Heart left ventricle (tissue), 16 donors: ENCODE measurements at regions not wholly inside any gene's neighbourhood (a gene's known extent, or its start where the extent isn't known, plus 50 kb on each side); places are given as distances from the start of the nearest gene placed in this dataset.
A peak's percentile ranks its signal among the peaks of the same experiment; 100 is the strongest.

ENCODE experiments used
- ATAC-seq, 4 donors: fragments of 200-7000 bp; cut with Tn5 transposase; one replicate each; pipeline ENCODE4 v1.9.1; 2020 to 2022; ENCODE audit warnings: moderate library complexity in 4 of 4, mild to moderate bottlenecking in 3 of 4, moderate number of reproducible peaks in 1 of 4
- DNase-seq, 5 donors: peaks; one replicate each; pipeline ENCODE4 v3.0.0-alpha.2; 2020
- H3K27ac ChIP-seq, 12 donors: fragments of 200-600 bp; sonication (generic) in 4 of 12; one replicate each; pipeline versions ENCODE4 v1.5.0 to v1.8.0; 2016 to 2022; ENCODE audit warnings: mild to moderate bottlenecking in 2 of 12
- H3K27me3 ChIP-seq, 9 donors: fragments of 200-600 bp; sonication (generic) in 2 of 9; one replicate each; pipeline versions ENCODE4 v1.5.1 to v1.8.0; 2016 to 2022; ENCODE audit warnings: mild to moderate bottlenecking in 3 of 9
- H3K36me3 ChIP-seq, 9 donors: fragments of 200-600 bp; sonication (generic) in 2 of 9; one replicate each; pipeline versions ENCODE4 v1.5.0 to v1.8.0; 2018 to 2022; ENCODE audit warnings: mild to moderate bottlenecking in 2 of 9
- H3K4me1 ChIP-seq, 12 donors: fragments of 200-600 bp; sonication (generic) in 4 of 12; one replicate each; pipeline versions ENCODE4 v1.5.0 to v1.8.0; 2016 to 2022; ENCODE audit warnings: mild to moderate bottlenecking in 3 of 12
- H3K4me3 ChIP-seq, 12 donors: fragments of 200-600 bp; sonication (generic) in 4 of 12; one replicate each; pipeline versions ENCODE4 v1.5.0 to v1.8.0; 2017 to 2022; ENCODE audit warnings: mild to moderate bottlenecking in 9 of 12, moderate library complexity in 4 of 12
- H3K9me3 ChIP-seq, 12 donors: fragments of 200-600 bp; sonication (generic) in 4 of 12; one replicate each; pipeline versions ENCODE4 v1.5.0 to v1.8.0; 2016 to 2022; ENCODE audit warnings: mild to moderate bottlenecking in 1 of 12
- CTCF ChIP-seq, 12 donors: fragments of 200-600 bp; sonication (generic) in 4 of 12; IDR thresholded peaks; one replicate each; pipeline versions ENCODE4 v1.5.0 to v1.8.0; 2018 to 2022; ENCODE audit warnings: antibody characterized with exemption in 12 of 12, mild to moderate bottlenecking in 5 of 12
- POLR2A ChIP-seq, 2 donors: fragments of 450-650 bp; IDR thresholded peaks; one replicate each; pipeline ENCODE4 v1.6.1; 2017; ENCODE audit warnings: antibody characterized with exemption in 2 of 2, mild to moderate bottlenecking in 2 of 2, moderate library complexity in 2 of 2
- WGBS, 4 donors: extraction: QIAGEN DNeasy Blood & Tissue Kit in 2 of 4; methylation state at CpG; one replicate each; pipeline versions ENCODE4 v1.1.5 to v1.1.7; 2013 to 2018; 5-methylcytosine and 5-hydroxymethylcytosine counted together
- intact Hi-C, 10 donors: fragments of 100-400 bp; cut with DNase I; formaldehyde crosslinking; loops; one replicate each; pipeline versions ENCODE4 v1.11.1 to v1.14.2; 2022
- donor health status: ischemic (EF 13 %, LVEDD 7.1; RV severe dilation, severe dysfunction).
- donor health status: healthy with polysubstance abuse.
- donor health status: DM: no; HTN: yes; CAD: no.
- donor health status: DM: no; HTN: no; CAD: no.
- donor health status: ischemic (EF 25% LVEDD 6.9; RV normal size, moderate dysfunction).
- donor health status: ischemic (EF 25% LVEDD 5.7; RV mildly dilated, moderate dysfunction).
- donor health status: healthy.
- donor health status: DM: yes; HTN: yes; CAD: no.
- donor health status: ischemic (EF 35%, LVEDD 5.7; RV mildly dilated, moderate dysfunction).
- donor health status: nonischemic (EF 11% LVEDD 7.7; RV severe dilation, severe dysfunction).
- donor health status: DM: yes; HTN: yes; CAD: no.
- donor health status: PGD.
- donor health status: ischemic (EF 29% LVEDD 5.4; RV normal size, mild dysfunction).
- donor health status: nonischemic (EF 23%, LVEDD 6.1; RV moderate dilation, normal function).

- Histone ChIP-seq H3K27me3 (no peaks in the 10 kb centered on the region), H3K27ac (no peak overlapping the region), H3K4me3 (peak overlapping the region in 1 of 12 donors; percentile 29), H3K36me3 (no peaks in the 10 kb centered on the region), H3K4me1 (no peaks in the 10 kb centered on the region), H3K9me3 (no peaks in the 10 kb centered on the region)
- ATAC-seq: no peak
- DNase-seq: no peak
- no peak for TF ChIP-seq CTCF (IDR thresholded peaks at IDR 0.05)
- TF ChIP-seq POLR2A (IDR thresholded peaks at IDR 0.05): no peak
- WGBS, 4 donors: 57 to 79% (median 69%) methylated on average over 1 of the region's 1 CpG
- intact Hi-C loops: no loop called here
These were observed 169.5 kb upstream of the UFM1 start for GRCh38 chr13:38180126-38180525.

- TF ChIP-seq CTCF (IDR thresholded peaks at IDR 0.05) (no peak), POLR2A (IDR thresholded peaks at IDR 0.05) (no peak)
- Histone ChIP-seq H3K9me3 (no peaks in the 10 kb centered on the region), H3K4me3 (no peak overlapping the region), H3K27ac (no peak overlapping the region), H3K36me3 (no peaks in the 10 kb centered on the region), H3K4me1 (no peaks in the 10 kb centered on the region), H3K27me3 (no peaks in the 10 kb centered on the region)
- ATAC-seq (no peak), DNase-seq (no peak)
- intact Hi-C loops: no loop called here
These were observed 173.0 kb upstream of the UFM1 start for GRCh38 chr13:38176664-38177063.

GRCh38 chr13:38173403-38173802 is 176.2 kb upstream of the UFM1 start:
- no peak overlapping the region for H3K4me3 ChIP-seq
- TF ChIP-seq POLR2A (IDR thresholded peaks at IDR 0.05) (no peak), CTCF (IDR thresholded peaks at IDR 0.05) (no peak)
- intact Hi-C loops: no loop called here
- DNase-seq (no peak), ATAC-seq (no peak)
- 85 to 92% (median 88%) methylated on average over 1 of the region's 1 CpG for WGBS, 4 donors
- H3K4me1 ChIP-seq: no peaks in the 10 kb centered on the region
- H3K27me3 ChIP-seq: no peaks in the 10 kb centered on the region
- no peak overlapping the region for H3K27ac ChIP-seq
- no peaks in the 10 kb centered on the region for H3K9me3 ChIP-seq
- H3K36me3 ChIP-seq: no peaks in the 10 kb centered on the region

- TF ChIP-seq CTCF (IDR thresholded peaks at IDR 0.05): no peak
- no peak for TF ChIP-seq POLR2A (IDR thresholded peaks at IDR 0.05)
- no peak for DNase-seq
- H3K27me3 ChIP-seq: no peaks in the 10 kb centered on the region
- no peak overlapping the region for H3K27ac ChIP-seq
- no peak overlapping the region for H3K4me3 ChIP-seq
- H3K36me3 ChIP-seq: no peaks in the 10 kb centered on the region
- WGBS, 4 donors: 68 to 81% (median 75%) methylated on average over 1 of the region's 1 CpG
- intact Hi-C loops: no loop called here
- no peak for ATAC-seq
- H3K4me1 ChIP-seq: peaks cover 0 to 7% (median 0%) of the 10 kb centered on the region in 12 donors
- H3K9me3 ChIP-seq: no peaks in the 10 kb centered on the region
These were observed 182.4 kb upstream of the UFM1 start for GRCh38 chr13:38167164-38167822.
